Smooth muscle cell (in vitro differentiated cells): ENCODE measurements at regions not wholly inside any gene's neighbourhood (a gene's known extent, or its start where the extent isn't known, plus 50 kb on each side); places are given as distances from the start of the nearest gene placed in this dataset.

Source experiments
- DNase-seq: peaks from one replicate; lab custom pipeline; 2025; ENCODE audit not compliant: unreplicated experiment; lab: John Stamatoyannopoulos, UW
- H2AFZ ChIP-seq: fragments of 200-600 bp; sonication (generic); 2 replicates; pipeline ENCODE4 v1.6.0; 2016; ENCODE audit warnings: antibody characterized with exemption, low read depth, mild to moderate bottlenecking
- H3F3A ChIP-seq: fragments of 200-600 bp; sonication (generic); 2 replicates; pipeline ENCODE4 v1.6.0; 2017; ENCODE audit warnings: antibody characterized with exemption, low read depth
- H3K27ac ChIP-seq: fragments of 200-600 bp; sonication (generic); 2 replicates; pipeline ENCODE4 v1.5.1; 2016; ENCODE audit warnings: low read depth, mild to moderate bottlenecking
- H3K27me3 ChIP-seq: fragments of 200-600 bp; sonication (generic); 2 replicates; pipeline ENCODE4 v1.6.1; 2016; ENCODE audit warnings: low read depth, mild to moderate bottlenecking
- H3K36me3 ChIP-seq: fragments of 200-600 bp; sonication (generic); 2 replicates; pipeline ENCODE4 v1.5.1; 2016; ENCODE audit warnings: low read depth
- H3K4me1 ChIP-seq: fragments of 200-600 bp; sonication (generic); 2 replicates; pipeline ENCODE4 v1.5.1; 2016; ENCODE audit warnings: low read depth
- H3K4me2 ChIP-seq: fragments of 200-600 bp; sonication (generic); 2 replicates; pipeline ENCODE4 v1.6.0; 2016; ENCODE audit warnings: mild to moderate bottlenecking
- H3K4me3 ChIP-seq: fragments of 200-600 bp; sonication (generic); 2 replicates; pipeline ENCODE4 v1.5.1; 2016; ENCODE audit warnings: mild to moderate bottlenecking
- H3K79me2 ChIP-seq: fragments of 200-600 bp; sonication (generic); 2 replicates; pipeline ENCODE4 v1.6.0; 2016; ENCODE audit warnings: low read depth, mild to moderate bottlenecking
- H3K9ac ChIP-seq: fragments of 200-600 bp; sonication (generic); 2 replicates; pipeline ENCODE4 v1.6.0; 2016; ENCODE audit warnings: low read depth
- H3K9me3 ChIP-seq: fragments of 200-600 bp; sonication (generic); replicated peaks from 2 replicates; pipeline ENCODE4 v1.5.1; 2016; ENCODE audit warnings: low read depth
- H4K20me1 ChIP-seq: fragments of 200-600 bp; sonication (generic); 2 replicates; pipeline ENCODE4 v1.6.0; 2016; ENCODE audit warnings: low read depth
- CTCF ChIP-seq: fragments of 200-600 bp; sonication (generic); IDR thresholded peaks from 2 replicates; pipeline ENCODE4 v1.5.1; 2017; ENCODE audit warnings: borderline replicate concordance, mild to moderate bottlenecking, antibody characterized with exemption; ENCODE audit not compliant: insufficient read depth, poor library complexity, severe bottlenecking
- WGBS: methylation state at CpG from one replicate; pipeline ENCODE4 v1.1.7; 2016; ENCODE audit warnings: low lambda C conversion rate; 5-methylcytosine and 5-hydroxymethylcytosine counted together

- H3K36me3 ChIP-seq: no peaks in the 10 kb centered on the region
- H3K9me3 ChIP-seq: no peaks in the 10 kb centered on the region
- TF ChIP-seq CTCF: no peak
- no peak overlapping the region for H2AFZ ChIP-seq
- no peak overlapping the region for H3K9ac ChIP-seq
- H3K27ac ChIP-seq: no peak overlapping the region
- no peak overlapping the region for H3K4me3 ChIP-seq
- no peaks in the 10 kb centered on the region for H3K27me3 ChIP-seq
- H4K20me1 ChIP-seq: no peaks in the 10 kb centered on the region
- H3K4me2 ChIP-seq: no peak overlapping the region
- H3K4me1 ChIP-seq: peaks cover 10% of the 10 kb centered on the region
- H3K79me2 ChIP-seq: no peaks in the 10 kb centered on the region
- 86% methylated on average over 2 of the region's 2 CpGs for WGBS
- H3F3A ChIP-seq: no peaks in the 10 kb centered on the region
- DNase-seq: no peak
Observed at GRCh38 chr2:58921676-58922075, 680.6 kb upstream of the FANCL start.

- WGBS: 100% methylated on average over 2 of the region's 2 CpGs
- no peak overlapping the region for H2AFZ ChIP-seq
Observed at GRCh38 chr2:58920001-58920400, 678.9 kb upstream of the FANCL start.

GRCh38 chr2:58919316-58919715 lies 678.2 kb upstream of the FANCL start:
- DNase-seq: no peak
- Histone ChIP-seq H3K36me3 (no peaks in the 10 kb centered on the region), H3K4me1 (peaks cover 10% of the 10 kb centered on the region), H3K4me3 (no peak overlapping the region), H2AFZ (no peak overlapping the region), H3F3A (no peaks in the 10 kb centered on the region), H3K4me2 (no peak overlapping the region), H3K27me3 (no peaks in the 10 kb centered on the region), H3K27ac (no peak overlapping the region), H3K9ac (no peak overlapping the region), H3K79me2 (no peaks in the 10 kb centered on the region), H3K9me3 (no peaks in the 10 kb centered on the region), H4K20me1 (no peaks in the 10 kb centered on the region)
- 87% methylated on average over 4 of the region's 4 CpGs for WGBS
- TF ChIP-seq CTCF: no peak

More at GRCh38 chr2:58920001-58920400, 678.9 kb upstream of the FANCL start:
- H3K27me3 ChIP-seq: no peaks in the 10 kb centered on the region
- no peaks in the 10 kb centered on the region for H3K36me3 ChIP-seq
- DNase-seq: no peak
- H3K4me3 ChIP-seq: no peak overlapping the region
- H3K4me2 ChIP-seq: no peak overlapping the region
- no peak for TF ChIP-seq CTCF
- H3K79me2 ChIP-seq: no peaks in the 10 kb centered on the region
- peaks cover 10% of the 10 kb centered on the region for H3K4me1 ChIP-seq
- no peak overlapping the region for H3K27ac ChIP-seq
- no peaks in the 10 kb centered on the region for H3K9me3 ChIP-seq
- H3F3A ChIP-seq: no peaks in the 10 kb centered on the region
- H3K9ac ChIP-seq: no peak overlapping the region
- H4K20me1 ChIP-seq: no peaks in the 10 kb centered on the region

GRCh38 chr2:58918141-58918540 lies 677.0 kb upstream of the FANCL start:
- WGBS: 52% methylated on average over 2 of the region's 2 CpGs
- Histone ChIP-seq H3K9me3 (no peaks in the 10 kb centered on the region), H3K4me2 (no peak overlapping the region), H3K9ac (no peak overlapping the region), H3K79me2 (no peaks in the 10 kb centered on the region), H3K4me1 (peaks cover 13% of the 10 kb centered on the region), H3K36me3 (no peaks in the 10 kb centered on the region), H3K4me3 (no peak overlapping the region), H4K20me1 (no peaks in the 10 kb centered on the region), H3F3A (no peaks in the 10 kb centered on the region), H2AFZ (no peak overlapping the region), H3K27ac (no peak overlapping the region), H3K27me3 (no peaks in the 10 kb centered on the region)
- no peak for DNase-seq
- no peak for TF ChIP-seq CTCF
